HG02588 (cell line): ENCODE measurements at regions not wholly inside any gene's neighbourhood (a gene's known extent, or its start where the extent isn't known, plus 50 kb on each side); places are given as distances from the start of the nearest gene placed in this dataset.

Experiments used
- ATAC-seq: cut with Tn5 transposase; IDR thresholded peaks from one replicate; pipeline ENCODE4 v1.9.1; 2021; ENCODE audit warnings: mild to moderate bottlenecking, moderate library complexity; ENCODE audit not compliant: unreplicated experiment

DNA sequence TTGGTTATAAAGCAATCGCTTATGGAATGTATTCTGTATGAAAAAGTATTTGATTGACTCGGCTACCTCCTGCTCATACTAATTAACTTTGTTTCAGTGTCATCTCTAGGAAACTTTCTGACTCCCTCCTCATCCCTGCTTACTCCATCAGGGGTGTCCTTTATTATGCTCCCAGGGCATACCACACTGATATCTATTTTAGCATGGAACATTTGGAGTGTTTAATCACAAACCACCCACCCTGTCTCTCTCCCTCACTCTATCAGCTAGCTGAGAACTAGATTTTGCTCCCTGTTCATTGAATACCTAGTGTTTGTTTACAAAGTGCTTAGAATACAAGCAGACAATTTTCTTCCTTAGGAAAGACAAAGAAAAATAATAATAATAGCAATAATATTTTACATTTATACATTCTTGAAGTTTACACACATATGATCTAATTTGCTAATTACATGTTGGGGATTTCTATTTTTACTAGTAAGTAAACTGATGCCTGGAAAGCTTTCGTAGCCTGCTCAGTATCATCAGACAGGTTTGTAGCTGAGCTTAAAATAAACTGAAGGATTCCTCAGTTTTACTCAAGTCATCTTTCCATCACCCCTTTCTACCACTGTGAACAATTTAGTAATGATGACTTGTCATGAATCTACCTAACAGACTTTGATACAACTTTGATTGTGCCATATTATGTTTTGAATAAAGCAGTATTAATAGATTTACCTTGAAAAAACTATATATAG, 811.4 kb upstream of the HS3ST1 start:
- no peak for ATAC-seq

DNA sequence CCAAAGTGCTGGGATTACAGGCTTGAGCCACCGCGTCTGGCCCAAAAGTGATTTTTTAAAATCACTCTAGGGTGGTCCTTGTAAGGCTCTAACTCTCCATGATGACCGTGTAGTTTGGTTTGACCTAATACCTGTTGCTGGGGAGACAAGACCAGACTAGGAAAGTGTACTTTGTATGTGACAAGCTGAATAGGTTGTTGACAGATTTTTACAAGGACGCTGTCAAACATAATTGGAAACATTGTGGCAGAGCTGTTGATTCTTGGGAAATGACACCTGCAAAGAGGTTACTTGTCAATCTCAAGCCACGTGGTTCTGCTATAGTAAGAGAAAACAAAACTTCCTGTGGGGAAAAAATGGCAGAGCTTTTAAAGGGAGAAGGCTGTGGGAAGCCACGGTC, 802.4 kb upstream of the HS3ST1 start:
- ATAC-seq, result no peak

DNA sequence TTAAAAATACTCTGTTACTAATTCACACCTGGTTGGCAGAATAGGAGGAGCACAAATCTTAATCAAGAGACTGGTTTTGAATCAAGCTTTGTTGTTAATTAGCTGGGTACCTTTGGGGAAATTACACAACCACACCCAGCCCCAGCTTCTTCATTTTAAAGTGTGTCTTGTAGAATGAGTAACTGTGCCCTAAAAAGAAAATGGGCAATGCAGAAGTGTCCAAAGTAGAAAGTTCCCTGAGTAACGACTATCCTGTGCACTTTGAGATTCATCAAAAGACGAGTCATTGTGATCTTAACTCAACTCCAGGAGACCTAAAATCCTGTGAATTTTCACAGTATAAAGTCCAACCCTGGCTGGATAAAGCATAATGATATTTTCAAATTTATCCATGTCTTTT, 792.3 kb upstream of the HS3ST1 start:
- no peak for ATAC-seq

DNA sequence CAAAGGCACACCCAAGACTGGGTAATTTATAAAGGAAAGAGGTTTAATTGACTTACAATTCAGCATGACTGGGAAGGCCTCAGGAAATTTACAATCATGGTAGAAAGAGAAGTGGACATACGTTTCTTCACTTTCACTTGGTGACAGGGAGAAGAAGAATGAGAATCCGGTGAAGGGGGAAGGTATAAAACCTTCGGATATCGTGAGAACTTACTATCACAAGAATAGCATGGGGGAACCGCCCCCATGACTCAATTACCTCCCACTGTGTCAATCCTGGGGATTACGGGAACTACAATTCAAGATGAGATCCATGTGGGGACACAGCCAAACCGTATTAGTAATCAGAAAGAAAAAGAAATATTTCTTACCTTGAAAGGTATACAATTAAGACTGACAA, 782.9 kb upstream of the HS3ST1 start:
- ATAC-seq, result no peak

DNA sequence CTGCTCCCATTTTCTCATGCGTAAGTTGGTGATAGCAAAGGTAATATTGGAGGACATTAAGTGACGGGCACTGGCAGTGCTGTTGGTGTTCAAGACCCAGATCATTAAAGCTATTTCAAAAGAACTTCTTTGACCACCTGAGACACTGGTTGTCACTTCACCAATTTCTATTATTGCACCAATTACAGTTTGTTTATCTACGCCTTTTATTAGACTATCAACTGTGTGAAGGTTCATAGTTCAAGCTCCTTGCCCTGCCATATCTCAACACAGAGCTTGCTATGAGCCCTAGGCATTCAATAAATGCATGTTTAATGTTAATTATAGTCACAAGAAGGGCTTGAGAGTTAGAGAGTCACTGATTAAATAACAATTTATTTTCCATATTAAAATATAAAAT, 778.7 kb upstream of the HS3ST1 start:
- ATAC-seq, result no peak

DNA sequence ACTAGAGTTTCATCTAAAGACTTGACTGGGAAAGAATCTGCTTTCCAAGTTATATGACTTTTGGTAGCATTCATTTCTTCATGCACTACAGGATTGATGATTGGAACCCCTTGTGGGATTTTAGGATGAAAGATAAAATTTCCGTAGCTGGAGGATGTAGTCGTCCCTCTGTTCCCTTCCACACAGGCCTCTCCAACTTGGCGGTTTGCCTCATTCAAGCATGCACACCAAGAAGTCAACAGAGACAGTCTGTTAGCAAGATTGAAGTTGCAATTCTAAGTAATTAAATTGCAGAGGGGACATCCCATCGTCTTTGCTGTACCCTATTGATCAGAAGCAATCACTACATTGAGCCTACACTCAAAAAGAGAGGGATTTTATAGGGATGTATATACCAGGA, 777.4 kb upstream of the HS3ST1 start:
- ATAC-seq, result no peak

DNA sequence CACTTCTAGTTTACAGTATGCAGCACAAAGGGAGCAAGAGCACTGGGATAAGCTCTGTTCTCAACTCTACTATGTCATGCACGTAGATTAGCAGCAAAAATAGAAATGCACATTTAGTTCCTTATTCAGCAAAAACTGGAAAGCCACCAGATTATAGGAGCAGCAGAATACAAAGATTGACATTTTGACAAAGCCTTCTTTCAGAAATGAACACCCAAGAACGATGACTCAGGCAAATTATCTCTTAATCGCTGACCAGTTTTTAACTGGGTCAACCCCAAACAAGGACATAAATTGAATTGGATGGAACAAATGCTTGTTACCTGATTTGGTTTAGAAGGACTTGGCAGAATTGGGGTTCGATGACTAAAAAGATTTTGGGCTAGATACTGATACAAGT, 775.3 kb upstream of the HS3ST1 start:
- ATAC-seq, result no peak

DNA sequence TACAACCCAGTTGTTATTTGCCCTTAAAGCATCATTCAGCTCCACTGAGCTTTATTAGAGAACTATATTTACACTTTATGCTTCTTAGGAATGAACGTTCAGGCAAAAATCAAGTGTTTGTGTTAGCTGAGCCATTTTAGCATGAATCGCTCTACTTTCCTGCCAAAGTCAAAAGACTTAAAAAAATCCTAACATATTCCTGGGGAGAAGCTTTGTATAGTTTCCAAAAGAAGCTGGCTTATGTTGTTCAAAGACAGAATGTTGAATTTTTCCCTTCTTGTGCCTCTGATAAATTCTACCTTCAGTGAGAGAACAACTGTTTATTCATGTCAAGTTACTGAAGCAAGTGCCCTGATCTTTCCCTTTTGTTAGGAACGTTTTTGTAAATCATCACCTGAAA, 771.5 kb upstream of the HS3ST1 start:
- no peak for ATAC-seq

DNA sequence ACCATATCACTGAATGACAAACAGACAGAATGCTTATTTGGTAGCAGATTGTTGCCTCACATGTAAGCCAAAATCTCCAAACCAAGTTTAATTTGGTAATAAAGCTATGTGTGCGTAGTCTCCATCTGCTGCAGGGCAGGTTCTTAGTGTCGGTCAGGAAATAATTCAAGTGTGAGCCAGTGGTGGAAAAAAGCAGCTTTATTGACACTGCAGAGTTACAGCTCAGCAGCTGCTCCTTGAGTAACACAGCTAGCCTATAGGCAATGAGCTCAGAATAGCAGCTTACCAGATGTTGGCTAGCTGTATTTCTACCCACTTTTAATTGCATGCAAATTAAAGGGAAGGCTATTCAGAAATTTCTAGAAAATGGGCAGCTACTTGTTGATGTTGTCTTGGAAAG, 757.8 kb upstream of the HS3ST1 start:
- ATAC-seq, result no peak

DNA sequence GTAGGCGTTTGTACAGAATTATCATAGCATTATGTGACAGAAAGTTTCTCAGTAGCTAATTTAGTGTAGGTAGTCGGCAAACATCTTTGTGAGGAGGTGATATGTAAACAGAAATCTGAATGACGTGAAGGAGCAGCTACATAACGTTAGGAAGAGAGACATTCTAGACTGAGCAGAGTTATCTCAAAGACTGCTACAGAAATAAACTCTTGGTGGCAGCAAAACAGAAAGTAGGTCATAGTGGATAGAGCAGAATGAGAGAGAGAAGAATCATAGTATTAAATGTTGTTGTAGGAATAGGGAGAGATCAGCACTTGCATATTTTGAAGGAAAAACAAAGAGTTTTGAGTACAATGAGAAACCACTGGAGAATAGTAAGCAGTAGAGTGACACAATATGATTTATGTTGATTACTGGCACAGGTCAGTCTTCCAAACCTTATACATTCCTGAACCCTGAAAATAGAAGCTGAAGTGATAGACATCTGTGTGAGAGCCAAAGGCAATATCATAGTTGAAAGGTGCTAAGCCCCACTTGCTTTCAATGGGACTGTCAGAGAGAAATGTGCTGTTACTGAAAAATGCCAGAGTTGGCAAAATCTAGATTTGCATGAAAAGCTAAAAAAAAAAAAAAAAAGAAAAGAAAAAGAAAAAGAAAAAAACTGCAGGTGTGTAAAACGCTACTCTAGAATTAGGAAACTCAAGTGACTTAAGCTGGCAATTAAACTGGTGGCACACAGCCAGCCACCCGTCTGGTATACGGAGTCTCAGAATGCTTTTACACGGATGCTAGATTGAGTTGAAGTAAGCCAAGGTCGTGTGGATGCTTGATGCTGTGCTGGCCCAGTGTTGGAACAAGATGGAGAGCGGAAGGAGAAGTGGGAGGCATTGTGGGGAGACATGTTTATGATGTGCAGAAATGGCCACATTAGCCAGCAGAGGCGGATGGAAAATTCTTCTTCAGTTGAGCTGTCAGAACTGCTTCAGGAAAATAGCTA, 750.2 kb upstream of the HS3ST1 start:
- no peak for ATAC-seq

DNA sequence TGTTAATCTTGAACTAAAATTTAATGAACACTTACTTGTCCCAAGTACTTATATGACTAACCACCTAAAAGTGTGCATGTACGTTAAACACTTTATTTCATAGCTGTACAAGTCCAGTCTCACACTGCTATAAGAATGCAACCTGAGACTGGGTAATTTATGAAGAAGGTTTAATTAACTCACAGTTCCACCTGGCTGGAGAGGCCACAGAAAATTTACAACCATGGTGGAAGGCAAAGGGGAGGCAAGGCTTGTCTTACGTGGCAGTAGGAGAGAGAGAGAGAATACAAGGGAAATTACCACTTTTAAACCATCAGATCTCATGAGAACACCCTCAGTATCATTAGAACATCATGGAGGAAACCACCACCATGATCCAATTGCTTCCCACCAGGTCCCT, 748.7 kb upstream of the HS3ST1 start:
- no peak for ATAC-seq

DNA sequence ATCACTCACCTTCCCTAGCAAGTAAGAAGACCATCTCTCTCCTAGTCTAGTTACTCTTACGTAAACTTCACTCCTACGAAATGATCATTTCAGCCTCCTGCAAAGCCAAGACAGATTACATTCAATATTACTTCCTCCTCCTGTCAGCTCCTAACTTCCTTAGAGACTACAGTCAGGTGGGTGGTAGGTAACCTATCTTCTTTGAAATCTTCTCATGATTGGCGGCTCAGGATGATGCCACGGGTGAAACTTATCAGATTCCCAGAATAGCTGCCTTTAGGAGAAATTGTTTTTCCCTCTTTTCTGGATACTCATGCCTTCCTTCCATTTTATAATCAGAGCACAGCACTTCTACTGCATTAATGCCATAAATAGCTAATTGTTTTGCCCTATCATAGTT, 744.8 kb upstream of the HS3ST1 start:
- no peak for ATAC-seq

DNA sequence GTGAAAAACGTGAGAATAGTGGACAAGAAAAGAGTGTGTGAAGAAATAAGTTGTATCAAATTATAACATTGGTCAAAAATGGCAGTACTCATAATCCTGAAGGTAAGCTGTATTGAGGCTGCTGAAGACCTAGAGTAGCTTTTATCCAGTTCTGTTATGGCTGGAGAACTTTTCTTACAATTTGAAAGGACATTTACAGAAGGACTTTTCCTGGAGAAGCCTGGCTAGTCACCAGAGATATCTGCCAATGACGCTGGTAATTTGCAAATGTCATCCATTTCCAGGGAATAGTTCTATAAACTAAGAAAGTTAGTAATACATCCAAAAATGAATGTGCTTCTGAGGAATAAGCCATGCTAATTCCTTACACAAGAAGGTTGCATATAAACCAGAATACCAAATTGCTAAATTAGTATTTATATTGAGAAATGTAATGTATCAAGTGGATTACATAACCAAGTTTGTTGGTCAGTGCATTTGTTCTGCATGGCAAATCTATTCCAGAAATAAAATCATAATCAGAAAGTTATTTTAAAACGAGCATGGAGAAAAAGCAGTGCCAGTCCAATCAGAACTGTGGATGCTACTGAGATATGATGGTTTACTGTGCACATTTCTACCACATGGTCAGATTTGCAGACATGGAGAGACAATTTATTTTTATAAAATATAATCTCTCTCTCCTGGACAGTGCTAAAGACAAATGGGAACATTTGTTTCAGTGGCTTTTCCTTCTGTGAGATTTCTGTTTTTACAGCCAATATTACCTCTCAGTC, 743.7 kb upstream of the HS3ST1 start:
- ATAC-seq, result no peak

DNA sequence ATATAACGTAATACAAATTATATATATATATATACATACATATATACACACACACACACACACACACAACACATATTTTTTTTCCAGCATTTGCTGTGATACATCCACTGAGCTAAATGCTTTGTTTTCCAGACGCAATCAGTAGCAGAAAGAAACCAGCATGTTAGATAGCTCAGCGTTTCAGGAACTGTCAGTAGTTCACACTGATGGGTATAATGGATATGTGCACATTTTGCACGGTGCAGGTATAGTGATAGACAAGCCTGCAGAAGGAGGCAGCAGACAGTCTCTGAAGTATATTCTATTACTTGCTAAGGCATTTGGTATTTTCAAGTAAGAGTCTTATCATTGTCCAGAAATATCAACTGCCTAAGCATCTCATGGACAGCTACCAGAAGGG, 741.6 kb upstream of the HS3ST1 start:
- ATAC-seq, result no peak

DNA sequence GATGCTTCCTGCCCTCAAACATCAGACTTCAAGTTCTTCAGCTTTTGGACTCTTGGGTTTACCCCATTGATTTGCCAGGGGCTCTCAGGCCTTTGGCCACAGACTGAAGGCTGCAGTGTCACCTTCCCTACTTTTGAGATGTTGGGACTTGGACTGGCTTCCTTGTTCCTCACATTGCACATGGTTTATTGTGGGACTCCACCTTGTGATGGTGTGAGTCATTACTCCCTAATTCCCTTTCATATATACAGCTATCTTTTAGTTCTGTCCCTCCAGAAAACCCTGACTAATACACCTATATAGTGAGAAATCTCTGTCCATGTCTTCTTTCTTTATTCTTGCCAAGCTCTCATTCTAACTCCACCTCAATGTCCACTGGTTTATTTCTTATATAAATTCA, 736.9 kb upstream of the HS3ST1 start:
- ATAC-seq, result no peak

DNA sequence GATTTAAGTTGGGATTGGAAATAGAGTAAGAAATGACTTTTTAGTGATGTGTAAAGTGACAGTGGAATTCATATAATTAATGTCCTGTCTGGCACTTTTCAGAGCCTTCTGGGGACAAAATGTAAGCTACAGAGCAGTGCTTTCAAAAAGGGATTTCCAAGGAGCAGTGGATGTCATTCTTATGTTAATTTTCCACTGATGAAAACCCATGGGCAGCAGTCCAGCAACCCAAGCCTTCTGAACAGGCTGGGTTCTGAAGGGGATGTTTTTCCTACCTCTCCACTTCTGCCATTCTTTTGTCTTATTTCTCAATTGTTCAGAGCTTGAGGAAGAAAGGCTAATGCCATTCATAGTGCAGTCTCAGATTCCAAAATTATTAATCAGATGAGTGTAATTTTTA, 717.6 kb upstream of the HS3ST1 start:
- no peak for ATAC-seq

DNA sequence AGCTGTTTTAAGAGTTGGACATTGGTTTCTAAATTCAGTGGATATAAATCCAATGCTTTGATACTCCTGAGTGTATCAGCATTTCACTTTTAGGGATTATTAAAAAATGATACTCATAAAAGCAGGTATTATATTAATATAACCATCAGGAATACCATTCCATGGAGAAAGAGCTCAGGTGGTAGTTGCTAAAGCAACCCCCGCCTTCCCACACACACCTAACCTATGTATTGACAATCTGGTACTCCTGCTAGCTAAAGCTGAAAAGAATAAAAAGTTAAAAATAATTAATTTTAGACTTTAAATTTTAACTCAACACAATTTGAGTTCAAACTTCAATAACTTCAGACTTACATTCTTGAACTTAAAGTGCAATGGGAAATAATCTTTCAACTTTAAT, 717.1 kb upstream of the HS3ST1 start:
- no peak for ATAC-seq

DNA sequence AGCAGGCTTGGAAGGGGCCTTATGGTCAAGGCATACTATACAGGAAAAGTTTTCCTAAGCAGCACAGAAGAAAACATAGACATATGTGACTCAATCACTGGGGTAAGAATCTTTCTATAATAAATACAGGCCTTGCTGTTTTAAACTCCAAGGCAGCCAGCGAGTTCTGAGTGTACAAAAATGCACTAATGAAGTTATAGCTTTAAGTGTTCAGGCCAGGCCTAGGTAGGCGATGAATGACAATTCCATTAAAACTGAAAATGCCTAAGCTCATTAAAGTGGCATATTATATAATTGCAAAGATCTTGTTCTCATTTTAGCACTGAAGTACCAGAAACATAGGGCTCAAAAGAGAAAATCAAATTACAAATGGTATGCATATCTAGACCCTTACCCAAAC, 716.4 kb upstream of the HS3ST1 start:
- no peak for ATAC-seq

DNA sequence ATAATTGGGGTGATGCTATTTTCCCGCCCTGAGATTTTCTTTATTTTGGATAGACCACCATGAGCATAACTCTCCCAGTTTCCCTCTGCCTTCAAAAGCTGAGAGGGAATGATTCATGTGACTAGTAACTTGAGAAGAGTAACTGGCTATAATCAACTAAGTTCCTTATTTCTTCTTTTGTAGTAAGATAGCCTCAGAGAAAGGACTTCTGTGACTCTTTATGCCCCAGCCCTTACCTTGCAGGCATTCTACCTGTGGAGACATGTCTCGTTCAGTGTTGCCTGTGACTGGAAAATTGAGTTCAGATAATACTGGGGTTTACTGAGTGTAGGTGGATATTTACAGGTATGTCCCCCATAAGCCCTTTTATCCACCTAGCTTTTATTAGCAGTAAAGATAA, 715.4 kb upstream of the HS3ST1 start:
- no peak for ATAC-seq

DNA sequence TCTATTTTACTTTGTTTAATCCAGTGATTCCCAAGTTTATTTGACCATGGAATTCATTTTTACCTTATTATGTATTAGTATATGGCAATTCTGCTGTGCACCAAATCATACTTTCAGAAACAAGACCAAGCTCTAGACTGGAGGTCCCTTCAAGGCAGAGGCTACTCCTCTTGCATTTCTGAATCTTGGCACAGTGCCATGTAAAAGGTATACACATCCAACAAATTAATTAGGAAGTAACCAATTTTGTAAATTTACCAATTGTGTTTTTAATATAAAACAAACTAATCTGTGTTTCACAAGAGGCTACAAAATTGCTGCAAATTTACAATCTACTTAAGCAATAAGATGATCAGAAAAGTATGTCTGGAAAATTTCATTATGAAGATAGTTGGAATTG, 712.2 kb upstream of the HS3ST1 start:
- no peak for ATAC-seq

DNA sequence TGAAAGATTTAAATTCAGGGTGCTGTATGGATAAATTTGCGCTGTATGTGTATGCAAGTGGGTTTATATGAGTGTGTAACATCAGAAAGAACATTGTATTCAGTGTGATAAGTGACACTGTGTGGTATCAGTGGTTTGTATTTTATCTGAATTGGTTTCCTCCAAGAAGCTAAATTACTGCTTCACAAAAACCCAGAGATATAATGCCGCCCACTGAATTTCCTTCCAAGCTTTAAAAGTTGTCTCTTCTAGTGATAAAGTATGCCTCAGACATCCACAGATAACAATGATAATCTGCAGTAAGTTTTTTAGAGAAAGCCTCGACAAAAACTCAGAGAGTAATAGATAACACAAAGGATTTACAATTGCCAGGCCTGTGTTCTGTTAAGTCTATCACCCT, 710.6 kb upstream of the HS3ST1 start:
- no peak for ATAC-seq

DNA sequence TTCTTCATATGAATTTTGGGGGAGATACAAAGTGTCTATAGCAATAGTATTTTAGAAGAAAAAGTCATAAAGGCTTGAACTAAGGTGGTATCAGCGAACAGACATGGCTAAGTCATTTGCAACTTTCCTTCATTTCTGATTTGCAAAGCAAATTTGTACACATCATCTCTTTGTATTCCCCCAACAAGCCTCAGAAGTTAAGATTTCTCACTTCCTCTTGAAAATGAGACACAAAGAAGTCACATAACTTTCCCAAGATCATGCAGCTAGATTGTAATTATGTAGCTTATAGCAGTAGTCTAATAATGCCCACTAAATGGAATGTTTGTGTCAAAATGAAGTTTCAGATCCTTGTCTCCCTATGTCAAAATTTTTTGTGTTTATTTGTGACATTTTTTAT, 709.8 kb upstream of the HS3ST1 start:
- no peak for ATAC-seq
